ENCODE measurements at regions not wholly inside any gene's neighbourhood (a gene's known extent, or its start where the extent isn't known, plus 50 kb on each side); places are given as distances from the start of the nearest gene placed in this dataset.

- in situ Hi-C loops (cut with HindIII; ENCODE audit: low pct_ligation_motif_present, low pct_unique_long_range_greater_than_20kb, low sequenced_read_pairs), result no loop called here
- no peak for DNase-seq
Observed at GRCh38 chr2:217419055-217419671, 559.3 kb upstream of the TNP1 start.

- no peak for DNase-seq
- in situ Hi-C loops (cut with HindIII; ENCODE audit: low pct_ligation_motif_present, low pct_unique_long_range_greater_than_20kb, low sequenced_read_pairs), result no loop called here
Observed at GRCh38 chr2:217418544-217418943, 558.7 kb upstream of the TNP1 start.

- in situ Hi-C loops (cut with HindIII; ENCODE audit: low pct_ligation_motif_present, low pct_unique_long_range_greater_than_20kb, low sequenced_read_pairs), result no loop called here
- no peak for DNase-seq
Observed at GRCh38 chr2:217418090-217418489, 558.2 kb upstream of the TNP1 start.

- no peak for DNase-seq
- in situ Hi-C loops (cut with HindIII; ENCODE audit: low pct_ligation_motif_present, low pct_unique_long_range_greater_than_20kb, low sequenced_read_pairs), result no loop called here
Observed at GRCh38 chr2:217417536-217417935, 557.7 kb upstream of the TNP1 start.

- DNase-seq, result no peak
- in situ Hi-C loops (cut with HindIII; ENCODE audit: low pct_ligation_motif_present, low pct_unique_long_range_greater_than_20kb, low sequenced_read_pairs), result no loop called here
Observed at GRCh38 chr2:217415316-217415715, 555.5 kb upstream of the TNP1 start.

- DNase-seq, result no peak
- in situ Hi-C loops (cut with HindIII; ENCODE audit: low pct_ligation_motif_present, low pct_unique_long_range_greater_than_20kb, low sequenced_read_pairs), result no loop called here
Observed at GRCh38 chr2:217414429-217414828, 554.6 kb upstream of the TNP1 start.

- in situ Hi-C loops (cut with HindIII; ENCODE audit: low pct_ligation_motif_present, low pct_unique_long_range_greater_than_20kb, low sequenced_read_pairs), result no loop called here
- no peak for DNase-seq
Observed at GRCh38 chr2:217413193-217413592, 553.3 kb upstream of the TNP1 start.

- in situ Hi-C loops (cut with HindIII; ENCODE audit: low pct_ligation_motif_present, low pct_unique_long_range_greater_than_20kb, low sequenced_read_pairs), result no loop called here
- no peak for DNase-seq
Observed at GRCh38 chr2:217412721-217413120, 552.9 kb upstream of the TNP1 start.

GRCh38 chr2:217412277-217412676 is 552.4 kb upstream of the TNP1 start:
- in situ Hi-C loops (cut with HindIII; ENCODE audit: low pct_ligation_motif_present, low pct_unique_long_range_greater_than_20kb, low sequenced_read_pairs), result no loop called here
- no peak for DNase-seq

GRCh38 chr2:217410681-217410960 is 550.8 kb upstream of the TNP1 start:
- DNase-seq, result no peak
- in situ Hi-C loops (cut with HindIII; ENCODE audit: low pct_ligation_motif_present, low pct_unique_long_range_greater_than_20kb, low sequenced_read_pairs), result no loop called here

GRCh38 chr2:217409949-217410680 is 550.3 kb upstream of the TNP1 start:
- DNase-seq, result no peak

GRCh38 chr2:217407362-217407761 is 547.5 kb upstream of the TNP1 start:
- in situ Hi-C loops (cut with HindIII; ENCODE audit: low pct_ligation_motif_present, low pct_unique_long_range_greater_than_20kb, low sequenced_read_pairs), result no loop called here
- DNase-seq, result no peak

More at GRCh38 chr2:217409949-217410680, 550.3 kb upstream of the TNP1 start:
- in situ Hi-C loops (cut with HindIII; ENCODE audit: low pct_ligation_motif_present, low pct_unique_long_range_greater_than_20kb, low sequenced_read_pairs), result no loop called here

GRCh38 chr2:217404236-217404760 is 544.4 kb upstream of the TNP1 start:
- no peak for DNase-seq
- in situ Hi-C loops (cut with HindIII; ENCODE audit: low pct_ligation_motif_present, low pct_unique_long_range_greater_than_20kb, low sequenced_read_pairs), result no loop called here

GRCh38 chr2:217402761-217403383 is 543.0 kb upstream of the TNP1 start:
- DNase-seq, result no peak
- in situ Hi-C loops (cut with HindIII; ENCODE audit: low pct_ligation_motif_present, low pct_unique_long_range_greater_than_20kb, low sequenced_read_pairs), result no loop called here

GRCh38 chr2:217402144-217402543 is 542.3 kb upstream of the TNP1 start:
- DNase-seq, result no peak
- in situ Hi-C loops (cut with HindIII; ENCODE audit: low pct_ligation_motif_present, low pct_unique_long_range_greater_than_20kb, low sequenced_read_pairs), result no loop called here

- in situ Hi-C loops (cut with HindIII; ENCODE audit: low pct_ligation_motif_present, low pct_unique_long_range_greater_than_20kb, low sequenced_read_pairs), result no loop called here
- no peak for DNase-seq
Observed at GRCh38 chr2:217399291-217399690, 539.4 kb upstream of the TNP1 start.

GRCh38 chr2:217398860-217399259 is 539.0 kb upstream of the TNP1 start:
- in situ Hi-C loops (cut with HindIII; ENCODE audit: low pct_ligation_motif_present, low pct_unique_long_range_greater_than_20kb, low sequenced_read_pairs), result no loop called here
- DNase-seq, result no peak

- in situ Hi-C loops (cut with HindIII; ENCODE audit: low pct_ligation_motif_present, low pct_unique_long_range_greater_than_20kb, low sequenced_read_pairs), result no loop called here
- DNase-seq, result no peak
Observed at GRCh38 chr2:217398101-217398500, 538.2 kb upstream of the TNP1 start.

GRCh38 chr2:217396586-217396985 is 536.7 kb upstream of the TNP1 start:
- in situ Hi-C loops (cut with HindIII; ENCODE audit: low pct_ligation_motif_present, low pct_unique_long_range_greater_than_20kb, low sequenced_read_pairs), result no loop called here
- DNase-seq, result no peak

GRCh38 chr2:217396165-217396564 is 536.3 kb upstream of the TNP1 start:
- in situ Hi-C loops (cut with HindIII; ENCODE audit: low pct_ligation_motif_present, low pct_unique_long_range_greater_than_20kb, low sequenced_read_pairs), result no loop called here
- DNase-seq, result no peak

All from ACHN (cell line).